Left renal pelvis (tissue), 4 donors: ENCODE measurements at regions not wholly inside any gene's neighbourhood (a gene's known extent, or its start where the extent isn't known, plus 50 kb on each side); places are given as distances from the start of the nearest gene placed in this dataset.

Source experiments
- DNase-seq, 4 donors: peaks; one replicate each; pipeline ENCODE4 v3.0.0-alpha.2; 2013; ENCODE audit warnings: low read depth in 4 of 4, low spot score in 3 of 4

DNA sequence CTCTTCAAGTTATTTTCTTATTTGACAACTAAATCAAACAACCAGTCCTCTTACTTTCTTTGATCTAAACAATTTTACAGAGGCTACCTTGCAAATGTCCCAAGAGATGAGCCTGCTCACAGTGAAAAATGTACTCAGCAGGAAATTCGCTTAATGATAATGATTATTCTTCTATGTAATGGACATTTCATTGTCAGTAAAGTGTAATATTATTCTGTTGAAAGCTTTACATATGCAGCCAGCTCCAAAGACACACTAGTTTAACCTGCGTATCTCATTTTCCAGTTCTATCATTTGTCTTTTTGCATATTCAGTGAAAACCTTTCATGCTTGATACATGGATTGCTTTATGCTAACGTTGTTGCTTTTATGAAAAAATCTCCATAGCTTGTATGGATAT, 758.7 kb upstream of the ZNF608 start:
- no peak for DNase-seq

DNA sequence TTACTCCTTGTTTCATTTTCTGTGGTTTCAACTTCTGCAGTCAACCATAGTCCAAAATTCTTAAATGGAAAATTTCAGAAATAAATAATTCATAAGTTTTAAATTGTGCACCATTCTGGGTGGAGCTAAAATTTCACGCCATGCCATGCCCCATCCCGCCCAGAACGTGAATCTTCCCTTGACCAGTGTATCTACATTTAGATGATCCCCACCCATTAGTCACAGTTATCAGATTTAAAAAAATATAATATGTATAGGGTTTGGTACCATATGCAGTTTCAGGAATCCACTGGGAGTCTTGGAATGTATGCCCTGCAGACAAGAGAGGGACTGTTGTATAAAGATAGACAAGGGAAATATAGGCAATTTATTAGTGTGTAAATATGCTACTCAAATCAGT, 759.7 kb upstream of the ZNF608 start:
- no peak for DNase-seq

DNA sequence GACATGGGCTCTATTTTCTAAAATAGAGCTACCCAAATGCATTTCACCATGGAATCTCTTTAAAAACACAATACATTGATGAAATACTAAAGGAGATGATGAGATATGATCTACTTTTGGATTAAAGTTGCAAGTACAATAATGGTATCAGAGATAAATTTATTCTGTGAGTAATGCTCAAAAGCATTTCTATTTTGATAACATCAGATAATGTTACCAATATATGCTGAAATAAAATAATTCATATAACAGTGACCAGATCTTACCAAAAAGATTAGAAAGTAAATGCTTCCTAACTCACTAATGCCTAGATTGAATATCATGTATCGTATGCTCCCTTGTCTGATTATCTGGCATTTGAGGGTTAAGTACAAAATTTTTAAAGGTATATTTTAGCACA, 761.8 kb upstream of the ZNF608 start:
- DNase-seq = no peak

DNA sequence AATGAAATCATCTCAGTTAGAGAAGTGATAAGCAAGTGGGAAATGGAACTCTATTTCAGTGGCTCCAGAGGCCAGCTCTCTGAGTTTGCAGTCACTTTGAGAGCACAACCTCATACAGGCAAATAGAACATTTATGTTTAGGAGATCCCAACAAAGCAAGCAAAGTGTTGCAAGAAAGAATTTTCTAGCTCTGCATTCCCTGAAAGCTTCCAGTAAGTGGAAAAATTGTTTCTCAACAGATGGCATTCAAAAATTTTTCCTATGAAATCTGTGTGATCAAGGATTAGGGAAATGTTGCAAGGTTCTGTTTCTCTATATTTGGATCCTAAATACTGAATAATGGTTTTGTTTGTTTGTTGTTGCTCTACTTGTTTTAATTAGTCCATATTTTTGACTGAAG, 764.2 kb upstream of the ZNF608 start:
- no peak for DNase-seq

DNA sequence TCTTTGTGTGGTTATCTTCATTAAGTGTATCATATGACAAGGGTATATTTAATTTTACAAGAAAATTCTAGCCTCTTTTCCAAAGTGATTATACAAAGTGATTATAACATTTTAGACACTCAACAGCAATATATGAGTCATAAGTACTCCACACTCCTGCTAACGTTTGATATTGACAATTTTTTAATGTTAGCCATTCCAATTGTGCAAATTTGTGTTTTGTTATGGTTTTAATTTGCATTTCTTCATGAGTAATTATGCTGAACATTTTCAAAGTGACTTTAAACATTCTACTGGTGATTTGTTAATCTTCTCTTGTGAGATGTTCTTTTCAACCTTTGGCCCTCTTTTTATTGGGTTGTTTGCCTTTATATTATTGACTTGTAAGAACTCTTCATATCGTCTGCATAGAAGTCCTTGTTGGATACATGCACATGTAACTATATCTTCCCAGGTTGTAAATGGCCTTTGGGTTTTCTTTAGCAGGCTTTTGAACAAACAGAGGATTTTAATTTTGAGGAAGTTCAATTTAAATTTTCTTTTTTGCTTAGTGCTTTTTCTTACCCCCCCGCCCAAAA, 771.6 kb upstream of the ZNF608 start:
- no peak for DNase-seq

DNA sequence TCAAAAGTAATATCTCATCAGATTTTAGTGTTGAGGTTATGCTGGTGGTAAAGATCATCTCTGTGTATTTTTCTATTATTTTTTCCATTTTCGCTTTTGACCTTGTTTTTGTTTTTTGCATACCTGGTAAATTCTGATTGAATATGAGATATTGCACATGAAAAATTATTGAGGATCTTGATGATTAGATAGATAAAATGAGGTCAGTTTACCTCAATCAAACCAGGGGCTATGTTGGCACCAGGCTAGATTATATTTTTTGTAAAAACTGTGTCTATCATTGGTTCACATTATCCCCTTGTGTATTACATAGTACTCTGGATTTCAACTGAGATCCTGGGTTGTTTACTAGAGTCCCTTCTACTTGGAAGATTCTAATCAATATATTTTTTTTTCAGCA, 774.9 kb upstream of the ZNF608 start:
- no peak for DNase-seq

DNA sequence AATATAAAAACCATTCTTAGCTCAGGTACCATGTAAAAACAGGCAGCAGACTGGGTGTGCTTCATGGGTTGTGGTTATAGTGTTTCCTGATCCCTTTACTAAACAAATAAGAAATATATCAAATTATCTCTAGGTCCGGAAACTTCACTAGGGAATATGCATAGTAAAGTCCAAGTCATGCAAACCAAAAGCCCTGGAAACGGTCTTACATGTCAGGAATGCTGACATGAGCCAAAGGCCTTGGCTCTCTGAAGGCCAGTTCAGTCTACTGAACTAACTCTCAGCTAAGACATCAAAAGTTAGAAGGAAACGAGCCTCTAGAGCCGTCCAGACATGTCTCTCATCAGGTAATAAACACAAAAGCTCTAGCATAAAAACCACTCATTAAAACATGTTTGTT, 778.9 kb upstream of the ZNF608 start:
- no peak for DNase-seq

DNA sequence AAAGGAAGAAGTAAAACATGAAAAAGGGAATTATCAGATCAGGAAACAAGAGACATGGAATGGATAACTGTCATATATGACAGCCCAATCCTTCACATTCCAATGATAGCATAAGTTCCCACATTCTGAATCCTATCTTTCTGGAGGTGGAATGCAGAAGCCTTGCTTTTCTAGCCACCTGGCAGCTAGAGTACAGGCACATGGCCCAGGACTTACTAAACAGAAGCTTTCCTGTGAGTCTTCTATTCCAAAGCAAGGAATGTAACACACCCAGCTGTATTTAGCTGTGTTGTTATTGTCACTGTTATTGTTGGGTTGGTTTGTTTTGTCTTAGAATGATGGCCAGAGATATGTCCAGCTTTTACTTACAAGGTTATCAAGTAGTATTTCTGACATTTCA, 780.5 kb upstream of the ZNF608 start:
- no peak for DNase-seq

DNA sequence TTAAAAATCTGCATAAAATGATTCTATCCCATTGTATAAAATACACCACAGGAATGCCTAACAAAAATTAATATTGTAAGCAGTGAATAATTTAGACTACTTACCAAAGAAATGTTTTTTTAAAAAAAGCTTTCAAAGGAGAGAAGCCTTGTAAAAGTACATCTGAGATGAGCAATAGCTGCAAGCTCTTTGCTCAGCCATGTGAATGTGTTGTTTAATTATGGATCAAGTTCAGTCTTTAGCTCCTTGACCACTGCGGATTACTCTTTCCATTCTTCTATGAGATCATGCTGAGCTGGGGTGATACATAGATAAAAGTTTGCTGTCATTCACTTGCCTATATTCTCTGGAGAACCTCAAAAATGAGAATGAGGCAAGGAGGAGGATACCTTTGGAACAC, 782.4 kb upstream of the ZNF608 start:
- no peak for DNase-seq

DNA sequence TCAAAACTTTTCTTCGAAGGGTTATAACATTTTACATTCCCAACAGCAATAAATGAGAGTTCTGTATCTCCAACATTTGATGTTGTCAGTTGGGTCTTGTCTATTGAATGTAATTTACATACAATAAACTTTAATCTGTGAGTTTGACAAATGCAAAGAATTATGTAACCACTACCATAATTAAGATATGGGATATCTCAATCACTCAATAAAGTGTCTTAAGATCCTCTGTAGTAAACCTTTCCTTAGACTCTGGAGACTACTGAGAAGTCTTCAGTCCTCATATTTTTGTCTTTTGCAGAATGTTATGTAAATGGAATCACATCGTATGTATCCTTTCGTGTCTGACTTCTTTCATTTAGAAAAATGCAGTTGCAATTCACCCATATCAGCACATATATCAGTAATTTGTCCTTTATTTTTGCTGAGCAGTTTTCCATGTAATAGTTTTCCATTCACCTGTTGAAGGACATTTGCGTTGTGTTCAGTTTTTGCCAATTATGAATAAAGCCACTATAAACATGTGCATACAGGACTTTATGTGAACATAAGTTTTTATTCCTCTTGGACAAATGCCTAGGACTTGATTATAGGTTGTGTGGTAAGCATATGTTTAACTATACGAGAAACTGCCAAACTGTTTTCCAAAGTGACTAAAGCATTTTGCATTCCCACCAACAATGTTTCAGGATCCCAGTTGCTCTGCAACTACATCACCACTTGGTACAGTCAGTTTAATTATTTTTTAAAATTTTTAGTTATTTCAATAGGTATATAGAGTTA, 784.6 kb upstream of the ZNF608 start:
- no peak for DNase-seq

DNA sequence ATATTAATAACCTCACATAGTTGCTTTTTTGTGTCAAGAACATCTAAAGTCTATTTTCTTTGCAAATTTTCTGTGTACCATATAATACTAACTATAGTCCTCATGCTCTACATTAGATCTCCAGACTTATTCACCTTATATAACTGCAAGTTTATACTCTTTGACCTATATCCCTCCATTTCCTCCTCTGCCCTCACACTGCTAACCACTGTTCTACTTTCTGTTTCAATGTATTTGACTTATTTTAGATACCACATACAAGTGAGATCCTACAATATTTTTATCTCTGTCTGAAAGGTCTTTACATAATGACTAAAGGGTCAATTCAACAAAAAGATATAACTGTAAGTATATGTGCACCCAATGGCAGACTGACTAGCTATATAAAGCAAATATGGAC, 789.7 kb upstream of the ZNF608 start:
- DNase-seq = no peak

DNA sequence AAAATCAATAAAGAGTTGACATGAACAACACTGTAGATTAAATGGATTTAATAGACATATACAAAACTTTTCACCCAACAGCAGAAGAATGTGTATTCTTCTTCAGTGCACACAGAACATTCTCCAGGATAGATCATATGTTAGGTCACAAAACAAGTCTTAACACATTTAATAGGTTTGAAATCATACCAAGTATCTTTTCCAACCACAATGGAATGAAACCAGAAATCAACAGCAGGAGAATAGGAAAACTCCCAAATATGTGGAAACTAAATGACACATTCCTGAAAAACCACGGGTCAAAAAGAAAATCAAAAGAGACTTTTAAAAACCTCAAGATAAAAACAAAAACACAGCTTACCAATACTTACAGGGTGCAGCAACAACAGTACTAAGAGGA, 790.1 kb upstream of the ZNF608 start:
- no peak for DNase-seq

DNA sequence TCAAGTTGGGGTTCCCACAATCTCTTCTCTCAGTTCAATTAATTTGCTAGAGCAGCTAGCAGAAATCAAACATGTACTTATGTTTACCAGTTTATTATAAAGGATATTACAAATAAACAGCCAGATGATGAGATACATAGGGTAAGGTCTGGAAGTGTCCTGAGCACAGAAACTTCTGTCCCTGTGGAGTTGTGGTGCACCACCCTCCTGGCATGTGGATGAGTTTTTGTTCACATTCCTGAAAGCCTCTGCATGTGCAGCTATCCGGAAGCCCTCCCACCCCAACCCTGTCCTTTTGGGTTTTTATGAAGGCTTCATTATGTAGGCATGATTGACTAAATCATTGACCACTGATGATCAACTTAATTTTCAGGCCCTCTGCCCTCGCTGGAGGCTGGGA, 791.2 kb upstream of the ZNF608 start:
- DNase-seq = no peak

DNA sequence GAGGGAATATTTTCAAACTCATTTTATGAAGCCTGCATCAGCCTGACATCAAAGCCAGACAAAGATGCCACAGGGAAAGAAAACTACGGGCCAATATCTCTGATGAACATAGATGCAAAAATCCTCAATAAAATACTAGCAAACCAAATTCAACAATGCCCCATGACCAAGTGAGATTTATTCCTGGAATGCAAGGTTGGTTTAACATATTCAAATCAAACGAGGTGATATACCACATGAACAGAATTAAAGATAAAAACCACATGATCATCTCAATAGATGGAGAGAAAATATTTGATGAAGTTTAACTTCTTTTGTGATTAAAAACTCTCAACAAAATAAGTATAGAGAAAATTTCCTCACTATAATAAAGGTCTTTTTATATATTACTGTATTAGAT, 792.0 kb upstream of the ZNF608 start:
- DNase-seq = no peak

DNA sequence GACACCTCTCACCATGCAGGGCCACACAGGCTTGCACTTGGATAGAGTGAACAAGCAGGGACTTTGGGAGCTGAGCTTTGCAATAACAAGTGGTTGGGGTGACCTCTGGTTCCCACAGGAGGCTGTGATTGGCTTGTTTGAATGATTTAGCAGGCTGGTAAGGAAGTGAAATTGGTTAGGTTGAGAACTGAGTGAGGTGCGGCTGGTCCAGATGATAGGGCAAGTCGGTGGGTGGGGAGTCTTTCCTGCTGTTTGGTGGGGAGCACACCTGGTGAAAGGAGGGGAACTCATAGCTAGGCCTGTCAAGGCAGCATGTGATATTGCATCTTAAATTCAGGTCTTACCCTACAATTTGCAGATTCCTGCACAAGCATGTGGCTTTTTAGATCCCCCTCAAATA, 794.6 kb upstream of the ZNF608 start:
- no peak for DNase-seq

DNA sequence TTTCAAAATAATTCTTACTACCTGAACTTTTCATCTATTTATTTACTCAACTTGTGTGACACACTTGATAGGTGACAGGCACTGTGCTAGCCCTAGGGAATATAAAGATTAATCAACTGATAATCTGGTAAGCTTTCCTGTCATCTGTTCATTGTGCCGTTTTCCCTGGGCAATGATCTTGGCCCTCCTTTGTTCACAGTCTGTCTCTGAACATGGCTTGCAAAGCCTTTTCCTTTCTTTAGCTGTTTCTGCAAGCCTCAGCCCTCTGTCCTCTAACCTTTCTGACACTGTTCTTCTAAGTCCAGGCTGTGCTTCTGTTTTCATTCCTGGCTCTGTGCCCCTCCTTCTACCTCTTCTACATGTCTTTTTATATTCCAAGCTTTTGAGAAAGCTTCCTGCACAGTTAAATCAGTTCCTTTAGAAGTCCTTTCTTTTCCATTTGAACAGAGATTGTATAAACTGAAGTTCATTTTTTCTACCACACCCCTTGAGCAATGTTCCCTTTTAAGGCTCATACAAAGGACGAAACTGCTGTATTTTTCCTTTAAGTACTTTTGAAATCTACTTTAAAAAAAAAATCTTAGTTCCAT, 803.0 kb upstream of the ZNF608 start:
- DNase-seq = no peak

DNA sequence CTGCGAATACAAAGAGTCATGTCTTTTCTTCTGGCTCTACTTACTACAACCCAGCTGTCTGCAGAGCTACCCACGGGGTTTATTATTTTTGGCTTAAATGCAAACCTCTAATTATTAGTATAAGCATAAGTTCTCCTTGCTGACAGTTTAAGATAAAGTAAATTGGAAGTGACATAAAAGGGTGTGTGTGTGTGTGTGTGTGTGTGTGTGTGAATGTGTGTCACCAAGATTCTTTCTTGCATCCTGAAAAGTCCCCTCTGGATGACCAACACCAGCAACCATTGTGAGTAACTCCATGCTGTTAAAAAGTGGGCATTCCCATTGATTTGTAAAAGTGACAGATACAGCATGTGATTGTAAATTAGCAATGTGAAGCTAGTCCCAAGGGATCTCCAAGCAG, 803.8 kb upstream of the ZNF608 start:
- peak in 3 of 4 donors; percentile 29 to 51 (median 46) for DNase-seq

DNA sequence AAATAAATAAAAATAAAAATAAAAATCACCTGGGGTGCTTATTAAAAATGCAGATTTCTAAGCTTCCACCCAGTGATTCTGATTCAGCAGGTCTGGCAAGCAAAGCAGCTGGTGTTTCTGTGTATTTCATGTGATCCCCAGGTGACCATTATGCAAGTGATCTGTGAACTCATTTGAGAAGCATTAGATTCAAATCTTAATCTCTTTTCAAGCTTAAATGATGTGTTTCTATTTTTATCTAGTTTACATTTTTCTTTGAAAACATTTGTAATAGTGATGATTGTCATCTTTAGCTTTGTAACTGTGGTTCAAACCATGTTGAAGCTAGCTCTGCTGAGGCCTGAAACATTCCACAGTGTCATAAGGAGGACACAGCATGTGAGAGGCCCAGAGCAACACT, 804.8 kb upstream of the ZNF608 start:
- no peak for DNase-seq

DNA sequence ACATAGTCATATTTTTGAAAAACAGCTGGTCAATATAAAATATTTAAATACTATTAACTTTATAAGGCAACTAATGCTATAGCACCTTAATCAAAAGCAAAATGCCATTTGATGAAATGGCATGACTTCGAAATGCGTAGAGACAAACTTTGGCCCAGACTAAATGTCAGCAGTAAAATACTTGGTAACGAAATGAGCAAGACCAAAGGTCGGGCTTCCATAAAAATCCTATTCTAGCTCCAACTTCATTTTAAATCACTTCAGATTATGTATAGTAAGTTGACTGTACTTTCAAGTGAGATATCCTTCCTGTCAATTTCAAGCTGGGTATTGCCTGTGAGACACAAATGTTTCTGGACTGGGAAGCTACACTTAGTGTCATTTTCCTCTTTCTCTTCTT, 805.4 kb upstream of the ZNF608 start:
- no peak for DNase-seq

DNA sequence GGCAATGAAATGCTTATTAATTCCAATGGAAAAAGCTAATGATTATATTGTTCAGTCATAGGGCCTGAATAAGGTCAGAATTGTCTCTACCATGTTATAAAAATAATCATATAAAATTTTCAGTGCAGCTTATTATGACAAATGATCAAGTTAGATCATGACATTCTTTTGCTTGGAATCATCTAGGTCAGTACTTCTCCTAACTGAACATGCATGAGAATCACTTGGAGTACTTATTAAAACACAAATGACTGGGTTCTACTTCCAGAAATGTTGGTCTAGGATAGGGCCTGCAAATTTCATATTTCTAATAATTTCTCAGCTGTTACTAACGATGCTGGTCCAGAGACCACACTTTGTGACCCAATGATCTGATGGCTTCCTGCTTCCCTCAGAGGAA, 806.0 kb upstream of the ZNF608 start:
- no peak for DNase-seq

DNA sequence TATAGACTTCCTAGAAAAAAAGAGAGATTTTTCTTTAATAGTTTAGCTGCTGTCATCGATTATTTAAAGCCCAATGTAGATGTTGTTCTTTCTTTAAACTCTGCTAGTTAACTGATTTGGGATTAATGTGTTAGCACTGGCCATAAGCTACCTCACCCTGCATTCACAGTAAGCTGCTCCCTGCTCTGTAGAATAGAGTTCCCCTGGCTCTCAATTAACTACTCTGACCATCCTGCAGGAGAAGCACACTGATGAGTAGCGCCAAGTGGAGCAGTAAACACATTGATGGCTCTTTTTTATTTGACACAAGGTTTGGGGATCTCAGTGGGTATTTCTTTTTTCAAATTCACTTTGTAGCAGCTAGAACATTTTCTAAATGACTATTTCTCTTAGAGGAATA, 807.9 kb upstream of the ZNF608 start:
- DNase-seq = no peak

DNA sequence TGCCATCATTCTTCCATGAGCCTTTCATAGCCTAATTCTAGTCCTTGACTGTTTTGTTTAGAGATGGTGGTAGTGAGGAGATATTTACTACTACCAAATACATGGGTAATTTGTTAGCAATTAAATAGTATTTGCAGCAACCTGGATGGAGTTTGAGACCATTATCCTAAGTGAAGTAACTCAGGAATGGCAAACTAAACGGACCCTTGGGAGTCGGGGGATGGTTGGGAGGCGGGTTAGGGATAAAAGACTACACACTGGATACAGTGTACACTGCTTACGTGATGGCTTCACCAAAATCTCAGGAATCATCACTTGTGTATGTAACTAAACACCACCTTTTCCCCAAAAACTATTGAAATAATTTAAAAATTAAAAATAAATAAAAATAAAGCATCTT, 809.2 kb upstream of the ZNF608 start:
- no peak for DNase-seq
